ENCODE measurements at regions not wholly inside any gene's neighbourhood (a gene's known extent, or its start where the extent isn't known, plus 50 kb on each side); places are given as distances from the start of the nearest gene placed in this dataset.

DNA sequence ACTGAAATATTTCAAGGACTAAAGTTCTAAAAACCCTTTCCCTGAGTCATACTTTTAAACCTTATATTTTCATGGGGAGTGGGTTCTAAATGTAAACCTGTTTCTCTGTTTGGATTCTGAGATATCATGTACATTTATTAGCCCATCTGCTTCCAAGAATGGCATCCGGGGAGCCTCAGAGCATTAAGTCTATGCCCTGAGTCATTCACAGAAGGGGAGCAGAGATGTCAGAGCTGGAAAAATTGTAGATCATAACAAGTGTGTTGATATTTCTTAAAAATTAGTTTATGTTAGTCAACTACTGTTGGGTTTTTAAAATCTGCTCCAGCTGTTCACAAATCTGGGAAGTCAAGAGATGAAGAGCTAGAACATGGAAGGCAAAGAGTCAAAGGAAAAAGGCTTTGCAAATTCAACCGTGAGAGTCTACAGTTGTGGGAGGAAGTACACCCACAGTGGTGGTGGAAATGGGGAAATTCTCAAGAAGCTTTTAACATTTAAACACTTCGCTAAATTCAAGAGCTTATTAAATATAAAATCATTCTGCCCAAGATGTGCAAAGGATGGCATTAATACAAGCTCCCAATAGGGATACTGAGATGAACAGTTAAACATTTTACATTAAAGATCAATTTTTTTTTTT, 70.5 kb upstream of the FLRT2 start:
- POLR2A ChIA-PET = no interaction called here
- BruUV-seq (replicated peaks) = no TSS peak
- dilution Hi-C loops (cut with MboI; ENCODE audit: extremely low pct_ligation_motif_present, low sequenced_read_pairs) = no loop called here
- intact Hi-C loops (cut with micrococcal nuclease) = no loop called here
- Histone ChIP-seq H3K4me3 (replicated peaks in 1 of 3; ENCODE audit: insufficient read depth in 1 of 3, low read depth in 1 of 3, low read length in 3 of 3) (no peak overlapping the region), H3K4me1 (ENCODE audit: control insufficient read depth, extremely low read depth, insufficient read depth, low read length) (no peaks in the 10 kb centered on the region), H2AFZ (ENCODE audit: low read depth, low read length) (no peak overlapping the region), H3K9me3 (replicated peaks; ENCODE audit: control insufficient read depth, insufficient read depth, low read length) (no peaks in the 10 kb centered on the region), H3K27ac (ENCODE audit: insufficient read depth, low read depth, low read length) (no peak overlapping the region), H3K9ac (replicated peaks; ENCODE audit: extremely low read depth, insufficient read depth, low read length) (no peak overlapping the region), H3K4me2 (ENCODE audit: insufficient read depth, low read length) (no peak overlapping the region), H3K27me3 (ENCODE audit: control insufficient read depth in 2 of 2, insufficient read depth in 2 of 2, low read length in 2 of 2) (no peaks in the 10 kb centered on the region), H3K36me3 (ENCODE audit: control insufficient read depth in 2 of 2, extremely low read depth in 1 of 2, insufficient read depth in 2 of 2, low read length in 2 of 2) (no peaks in the 10 kb centered on the region), H3K9me1 (replicated peaks; ENCODE audit: control insufficient read depth, extremely low read depth, insufficient read depth, low read length) (no peaks in the 10 kb centered on the region), H4K20me1 (replicated peaks; ENCODE audit: control insufficient read depth, extremely low read depth, insufficient read depth, low read length) (no peaks in the 10 kb centered on the region), H3K79me2 (ENCODE audit: control insufficient read depth, insufficient read depth, low read length) (no peaks in the 10 kb centered on the region)
- FAIRE-seq (no peak), DNase-seq (ENCODE audit: low read depth, low spot score) (no peak)
- CTCF ChIA-PET = interaction anchor here (1.6 kb wide), 1 partner anchor 58 kb away, joined by 3 read pairs; no protein-coding TSS in a partner anchor
- TF ChIP-seq, protein P1, sequence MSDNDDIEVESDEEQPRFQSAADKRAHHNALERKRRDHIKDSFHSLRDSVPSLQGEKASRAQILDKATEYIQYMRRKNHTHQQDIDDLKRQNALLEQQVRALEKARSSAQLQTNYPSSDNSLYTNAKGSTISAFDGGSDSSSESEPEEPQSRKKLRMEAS (IDR thresholded peaks at IDR 0.05; ENCODE audit: insufficient read depth, insufficient read length) = no peak
- TF ChIP-seq MYC (IDR thresholded peaks at IDR 0.05; ENCODE audit: low read depth, low read length) (no peak), POLR2A (IDR thresholded peaks at IDR 0.05; ENCODE audit: low read depth, low read length) (no peak), FOS (IDR thresholded peaks at IDR 0.05; ENCODE audit: borderline replicate concordance, insufficient read depth, low read length) (no peak), JUN (IDR thresholded peaks at IDR 0.05; ENCODE audit: borderline replicate concordance, insufficient read depth, insufficient read length, low read depth) (no peak), EZH2 (IDR thresholded peaks at IDR 0.05; ENCODE audit: borderline replicate concordance, low read depth, low read length, severe bottlenecking) (no peak), GATA2 (IDR thresholded peaks at IDR 0.05; ENCODE audit: insufficient read depth, insufficient read length, low read depth, low read length) (no peak), POLR2AphosphoS5 (IDR thresholded peaks at IDR 0.05; ENCODE audit: insufficient read depth, low read depth, low read length) (no peak)
- TF ChIP-seq, protein P2, sequence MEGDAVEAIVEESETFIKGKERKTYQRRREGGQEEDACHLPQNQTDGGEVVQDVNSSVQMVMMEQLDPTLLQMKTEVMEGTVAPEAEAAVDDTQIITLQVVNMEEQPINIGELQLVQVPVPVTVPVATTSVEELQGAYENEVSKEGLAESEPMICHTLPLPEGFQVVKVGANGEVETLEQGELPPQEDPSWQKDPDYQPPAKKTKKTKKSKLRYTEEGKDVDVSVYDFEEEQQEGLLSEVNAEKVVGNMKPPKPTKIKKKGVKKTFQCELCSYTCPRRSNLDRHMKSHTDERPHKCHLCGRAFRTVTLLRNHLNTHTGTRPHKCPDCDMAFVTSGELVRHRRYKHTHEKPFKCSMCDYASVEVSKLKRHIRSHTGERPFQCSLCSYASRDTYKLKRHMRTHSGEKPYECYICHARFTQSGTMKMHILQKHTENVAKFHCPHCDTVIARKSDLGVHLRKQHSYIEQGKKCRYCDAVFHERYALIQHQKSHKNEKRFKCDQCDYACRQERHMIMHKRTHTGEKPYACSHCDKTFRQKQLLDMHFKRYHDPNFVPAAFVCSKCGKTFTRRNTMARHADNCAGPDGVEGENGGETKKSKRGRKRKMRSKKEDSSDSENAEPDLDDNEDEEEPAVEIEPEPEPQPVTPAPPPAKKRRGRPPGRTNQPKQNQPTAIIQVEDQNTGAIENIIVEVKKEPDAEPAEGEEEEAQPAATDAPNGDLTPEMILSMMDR (IDR thresholded peaks at IDR 0.05; ENCODE audit: extremely low read depth in 1 of 2, insufficient read depth in 1 of 2, low read depth in 1 of 2, low read length in 2 of 2) = no peak
